ENCODE measurements at regions not wholly inside any gene's neighbourhood (a gene's known extent, or its start where the extent isn't known, plus 50 kb on each side); places are given as distances from the start of the nearest gene placed in this dataset.
A peak's percentile ranks its signal among the peaks of the same experiment; 100 is the strongest.

DNA sequence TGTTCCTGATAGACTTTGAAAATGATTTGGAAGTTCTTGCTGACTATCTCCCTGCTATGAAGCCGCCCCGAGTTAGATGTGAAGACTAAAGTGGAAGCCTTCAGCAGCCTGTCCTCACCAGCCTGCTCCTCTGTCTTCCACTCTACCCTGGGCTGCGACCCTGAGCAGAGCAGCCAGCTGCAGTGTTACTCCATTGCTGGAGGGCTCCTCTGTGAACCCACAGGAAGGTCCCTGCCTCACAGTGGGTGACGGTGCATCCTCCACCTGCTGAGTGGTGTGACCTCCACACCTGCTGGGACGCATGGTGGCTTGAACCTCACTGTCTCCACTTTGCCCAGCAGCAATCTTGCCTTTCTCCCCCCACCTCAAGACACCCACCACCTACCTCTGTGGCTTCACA is 116.4 kb downstream of the IRS2 start:
- Histone ChIP-seq H3K4me1 (ENCODE audit: control insufficient read depth in 1 of 2, insufficient read depth in 1 of 2, low read depth in 1 of 2, low read length in 1 of 2) (peaks cover 42 to 52% of the 10 kb centered on the region in 2 experiments), H3K9me3 (no peaks in the 10 kb centered on the region), H3K4me3 (ENCODE audit: low read depth in 1 of 2, low read length in 1 of 2) (no peak overlapping the region), H3K27ac (no peak overlapping the region), H3K36me3 (no peaks in the 10 kb centered on the region), H3K27me3 (no peaks in the 10 kb centered on the region)
- TF ChIP-seq, protein P1, sequence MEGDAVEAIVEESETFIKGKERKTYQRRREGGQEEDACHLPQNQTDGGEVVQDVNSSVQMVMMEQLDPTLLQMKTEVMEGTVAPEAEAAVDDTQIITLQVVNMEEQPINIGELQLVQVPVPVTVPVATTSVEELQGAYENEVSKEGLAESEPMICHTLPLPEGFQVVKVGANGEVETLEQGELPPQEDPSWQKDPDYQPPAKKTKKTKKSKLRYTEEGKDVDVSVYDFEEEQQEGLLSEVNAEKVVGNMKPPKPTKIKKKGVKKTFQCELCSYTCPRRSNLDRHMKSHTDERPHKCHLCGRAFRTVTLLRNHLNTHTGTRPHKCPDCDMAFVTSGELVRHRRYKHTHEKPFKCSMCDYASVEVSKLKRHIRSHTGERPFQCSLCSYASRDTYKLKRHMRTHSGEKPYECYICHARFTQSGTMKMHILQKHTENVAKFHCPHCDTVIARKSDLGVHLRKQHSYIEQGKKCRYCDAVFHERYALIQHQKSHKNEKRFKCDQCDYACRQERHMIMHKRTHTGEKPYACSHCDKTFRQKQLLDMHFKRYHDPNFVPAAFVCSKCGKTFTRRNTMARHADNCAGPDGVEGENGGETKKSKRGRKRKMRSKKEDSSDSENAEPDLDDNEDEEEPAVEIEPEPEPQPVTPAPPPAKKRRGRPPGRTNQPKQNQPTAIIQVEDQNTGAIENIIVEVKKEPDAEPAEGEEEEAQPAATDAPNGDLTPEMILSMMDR (IDR thresholded peaks at IDR 0.05) = no peak

- Histone ChIP-seq H3K4me1 (ENCODE audit: control insufficient read depth in 1 of 2, insufficient read depth in 1 of 2, low read depth in 1 of 2, low read length in 1 of 2) (peaks cover 42 to 52% of the 10 kb centered on the region in 2 experiments), H3K27ac (peak overlapping the region; percentile 51), H3K36me3 (no peaks in the 10 kb centered on the region), H3K9me3 (no peaks in the 10 kb centered on the region), H3K4me3 (ENCODE audit: low read depth in 1 of 2, low read length in 1 of 2) (no peak overlapping the region), H3K27me3 (no peaks in the 10 kb centered on the region)
- TF ChIP-seq, protein P1 (IDR thresholded peaks at IDR 0.05) = no peak
These were observed 117.2 kb downstream of the IRS2 start for GRCh38 chr13:109669234-109669612.

DNA sequence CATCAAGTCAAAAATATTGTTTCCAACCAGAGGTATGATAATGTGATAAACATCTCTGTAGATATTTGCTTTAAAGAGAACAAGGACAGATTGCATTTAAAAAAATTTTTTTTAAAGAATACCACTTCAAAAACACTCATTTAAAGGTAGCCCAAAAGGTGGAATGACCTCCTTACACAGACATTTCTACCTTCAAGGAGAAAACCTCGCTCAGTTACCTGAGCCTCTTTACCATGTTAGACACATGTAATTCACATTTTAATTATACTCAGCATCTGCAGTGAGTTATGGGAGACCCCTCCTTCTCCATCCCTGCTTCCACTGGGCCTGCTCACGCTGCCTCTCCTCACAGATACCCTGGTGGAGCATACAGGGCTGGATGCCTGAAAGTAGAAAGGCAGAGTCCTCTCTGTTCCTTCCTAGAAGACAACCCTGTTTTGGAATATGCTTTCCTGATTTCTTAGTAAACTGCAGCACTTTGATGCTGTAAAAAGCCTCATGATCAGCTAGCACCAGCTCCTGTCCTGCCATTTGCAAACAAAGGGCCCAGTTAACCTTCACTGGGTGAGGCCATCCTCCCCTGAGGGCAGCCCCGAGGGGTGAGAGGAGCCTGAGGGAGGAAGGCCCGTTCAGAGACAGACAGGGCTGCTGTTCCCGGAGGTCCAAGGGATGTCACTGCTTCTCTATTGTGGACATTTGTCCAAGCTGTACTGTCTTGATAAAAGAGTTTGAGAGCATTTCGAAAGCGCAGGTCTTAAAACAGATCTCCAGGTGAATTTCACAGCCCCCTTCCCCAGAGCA is 117.8 kb downstream of the IRS2 start:
- no peaks in the 10 kb centered on the region for H3K9me3 ChIP-seq
- TF ChIP-seq, protein P1 (IDR thresholded peaks at IDR 0.05) = no peak

GRCh38 chr13:109667807-109668291 is 118.5 kb downstream of the IRS2 start:
- no peaks in the 10 kb centered on the region for H3K9me3 ChIP-seq
- TF ChIP-seq, protein P1 (IDR thresholded peaks at IDR 0.05) = no peak
- H3K4me1 ChIP-seq (ENCODE audit: control insufficient read depth in 1 of 2, insufficient read depth in 1 of 2, low read depth in 1 of 2, low read length in 1 of 2) = peaks cover 39 to 46% of the 10 kb centered on the region in 2 experiments
- H3K36me3 ChIP-seq = no peaks in the 10 kb centered on the region
- H3K4me3 ChIP-seq (ENCODE audit: low read depth in 1 of 2, low read length in 1 of 2) = no peak overlapping the region
- no peaks in the 10 kb centered on the region for H3K27me3 ChIP-seq
- H3K27ac ChIP-seq = peak overlapping the region; percentile 51

More for the DNA sequence above, 117.8 kb downstream of the IRS2 start:
- no peaks in the 10 kb centered on the region for H3K36me3 ChIP-seq
- H3K27ac ChIP-seq = peak overlapping the region; percentile 51
- no peak overlapping the region for H3K4me3 ChIP-seq (ENCODE audit: low read depth in 1 of 2, low read length in 1 of 2)
- no peaks in the 10 kb centered on the region for H3K27me3 ChIP-seq
- H3K4me1 ChIP-seq (ENCODE audit: control insufficient read depth in 1 of 2, insufficient read depth in 1 of 2, low read depth in 1 of 2, low read length in 1 of 2) = peaks cover 42 to 52% of the 10 kb centered on the region in 2 experiments

- TF ChIP-seq, protein P1 (IDR thresholded peaks at IDR 0.05) = no peak
- H3K4me1 ChIP-seq (ENCODE audit: control insufficient read depth in 1 of 2, insufficient read depth in 1 of 2, low read depth in 1 of 2, low read length in 1 of 2) = peaks cover 31 to 38% of the 10 kb centered on the region in 2 experiments
- no peaks in the 10 kb centered on the region for H3K9me3 ChIP-seq
- no peaks in the 10 kb centered on the region for H3K27me3 ChIP-seq
- peak overlapping the region; percentile 51 for H3K27ac ChIP-seq
- H3K36me3 ChIP-seq = no peaks in the 10 kb centered on the region
- no peak overlapping the region for H3K4me3 ChIP-seq (ENCODE audit: low read depth in 1 of 2, low read length in 1 of 2)
These were observed 119.3 kb downstream of the IRS2 start for GRCh38 chr13:109667056-109667455.

Data from neutrophil (primary cell).